ENCODE measurements at regions not wholly inside any gene's neighbourhood (a gene's known extent, or its start where the extent isn't known, plus 50 kb on each side); places are given as distances from the start of the nearest gene placed in this dataset.

GRCh38 chr3:146865175-146865755 lies 260.1 kb upstream of the PLSCR5 start:
- DNase-seq (ENCODE audit: low read depth) = no peak
- TF ChIP-seq CTCF (IDR thresholded peaks at IDR 0.05; ENCODE audit: insufficient read depth, low read depth, low read length) = no peak
- no peak overlapping the region for H3K4me3 ChIP-seq (ENCODE audit: low read depth, low read length)

- no peak overlapping the region for H3K4me3 ChIP-seq (ENCODE audit: low read depth, low read length)
- no peak for TF ChIP-seq CTCF (IDR thresholded peaks at IDR 0.05; ENCODE audit: insufficient read depth, low read depth, low read length)
- DNase-seq (ENCODE audit: low read depth) = no peak
Measured at GRCh38 chr3:146861262-146861661, 256.1 kb upstream of the PLSCR5 start.

GRCh38 chr3:146854523-146854922 lies 249.4 kb upstream of the PLSCR5 start:
- no peak overlapping the region for H3K4me3 ChIP-seq (ENCODE audit: low read depth, low read length)
- no peak for TF ChIP-seq CTCF (IDR thresholded peaks at IDR 0.05; ENCODE audit: insufficient read depth, low read depth, low read length)
- no peak for DNase-seq (ENCODE audit: low read depth)

- no peak overlapping the region for H3K4me3 ChIP-seq (ENCODE audit: low read depth, low read length)
- TF ChIP-seq CTCF (IDR thresholded peaks at IDR 0.05; ENCODE audit: insufficient read depth, low read depth, low read length) = no peak
- no peak for DNase-seq (ENCODE audit: low read depth)
Measured at GRCh38 chr3:146851665-146852064, 246.5 kb upstream of the PLSCR5 start.

- H3K4me3 ChIP-seq (ENCODE audit: low read depth, low read length) = no peak overlapping the region
- DNase-seq (ENCODE audit: low read depth) = no peak
- no peak for TF ChIP-seq CTCF (IDR thresholded peaks at IDR 0.05; ENCODE audit: insufficient read depth, low read depth, low read length)
Measured at GRCh38 chr3:146845361-146845760, 240.2 kb upstream of the PLSCR5 start.

GRCh38 chr3:146843476-146843875 lies 238.3 kb upstream of the PLSCR5 start:
- H3K4me3 ChIP-seq (ENCODE audit: low read depth, low read length) = no peak overlapping the region
- no peak for TF ChIP-seq CTCF (IDR thresholded peaks at IDR 0.05; ENCODE audit: insufficient read depth, low read depth, low read length)
- no peak for DNase-seq (ENCODE audit: low read depth)

- no peak for DNase-seq (ENCODE audit: low read depth)
- TF ChIP-seq CTCF (IDR thresholded peaks at IDR 0.05; ENCODE audit: insufficient read depth, low read depth, low read length) = no peak
Measured at GRCh38 chr3:146839727-146840375, 234.7 kb upstream of the PLSCR5 start.

More at GRCh38 chr3:146839727-146840375, 234.7 kb upstream of the PLSCR5 start:
- no peak overlapping the region for H3K4me3 ChIP-seq (ENCODE audit: low read depth, low read length)

Measured in fibroblast of villous mesenchyme (primary cell).